Heart right ventricle (tissue), 16 donors: ENCODE measurements at regions not wholly inside any gene's neighbourhood (a gene's known extent, or its start where the extent isn't known, plus 50 kb on each side); places are given as distances from the start of the nearest gene placed in this dataset.

Experiments
- ATAC-seq, 8 donors: fragments of 200-7000 bp; cut with Tn5 transposase; one replicate each; pipeline ENCODE4 v1.9.1; 2020; ENCODE audit warnings: mild to moderate bottlenecking in 8 of 8, moderate library complexity in 8 of 8, moderate number of reproducible peaks in 1 of 8
- DNase-seq, 2 donors: peaks; one replicate each; pipeline ENCODE4 v3.0.0-alpha.2; 2020
- H3K27ac ChIP-seq, 10 donors: fragments of 200-600 bp; sonication (generic) in 2 of 10; one replicate each; pipeline versions ENCODE4 v1.5.0 to v1.8.0; 2020 to 2022; ENCODE audit warnings: mild to moderate bottlenecking in 3 of 10
- H3K27me3 ChIP-seq, 7 donors: fragments of 200-600 bp; one replicate each; pipeline ENCODE4 v1.8.0; 2021 to 2022; ENCODE audit warnings: mild to moderate bottlenecking in 2 of 7
- H3K36me3 ChIP-seq, 9 donors: fragments of 200-600 bp; sonication (generic) in 1 of 9; one replicate each; pipeline versions ENCODE4 v1.5.0 to v1.8.0; 2020 to 2022; ENCODE audit warnings: mild to moderate bottlenecking in 2 of 9
- H3K4me1 ChIP-seq, 9 donors: fragments of 200-600 bp; sonication (generic) in 1 of 9; one replicate each; pipeline versions ENCODE4 v1.5.0 to v1.8.0; 2020 to 2022; ENCODE audit warnings: mild to moderate bottlenecking in 4 of 9
- H3K4me3 ChIP-seq, 10 donors: fragments of 200-600 bp; sonication (generic) in 2 of 10; one replicate each; pipeline versions ENCODE4 v1.5.0 to v1.8.0; 2020 to 2022; ENCODE audit warnings: mild to moderate bottlenecking in 7 of 10, moderate library complexity in 2 of 10
- H3K9me3 ChIP-seq, 11 donors: fragments of 200-600 bp in 10 of 11; sonication (generic) in 2 of 11; one replicate each; pipeline versions ENCODE4 v1.5.0 to v1.8.0; 2013 to 2022; ENCODE audit warnings: mild to moderate bottlenecking in 2 of 11, control low read depth in 1 of 11, moderate library complexity in 1 of 11
- WGBS, 2 donors: extraction: QIAGEN DNeasy Blood & Tissue Kit; methylation state at CpG; one replicate each; pipeline ENCODE4 v1.1.7; 2013; ENCODE audit warnings: inconsistent platforms in 1 of 2; 5-methylcytosine and 5-hydroxymethylcytosine counted together
- intact Hi-C, 10 donors: fragments of 100-400 bp; cut with DNase I; formaldehyde crosslinking; loops; one replicate each; pipeline versions ENCODE4 v1.11.1 to v1.14.2; 2022
- TF ChIP-seq, protein P1 (sequence below), 9 donors: fragments of 200-600 bp; sonication (generic) in 2 of 9; IDR thresholded peaks; one replicate each; pipeline versions ENCODE4 v1.5.0 to v1.8.0; 2021 to 2022; ENCODE audit warnings: antibody characterized with exemption in 9 of 9, mild to moderate bottlenecking in 5 of 9, moderate library complexity in 1 of 9
- donor health status: Arrhythmogenic right ventricular cardiomyopathy.
- donor health status: ischemic (EF 13 %, LVEDD 7.1; RV severe dilation, severe dysfunction).
- donor health status: healthy with polysubstance abuse.
- donor health status: DM: no; HTN: yes; CAD: no.
- donor health status: DM: no; HTN: no; CAD: no.
- donor health status: ischemic (EF 25% LVEDD 6.9; RV normal size, moderate dysfunction).
- donor health status: ischemic (EF 25% LVEDD 5.7; RV mildly dilated, moderate dysfunction).
- donor health status: healthy.
- donor health status: DM: yes; HTN: yes; CAD: no.
- donor health status: Ischemic cardiomyopathy.
- donor health status: ischemic (EF 35%, LVEDD 5.7; RV mildly dilated, moderate dysfunction).
- donor health status: nonischemic (EF 11% LVEDD 7.7; RV severe dilation, severe dysfunction).
- donor health status: DM: yes; HTN: yes; CAD: no.
- donor health status: PGD.
- donor health status: ischemic (EF 29% LVEDD 5.4; RV normal size, mild dysfunction).
- donor health status: nonischemic (EF 23%, LVEDD 6.1; RV moderate dilation, normal function).

DNA sequence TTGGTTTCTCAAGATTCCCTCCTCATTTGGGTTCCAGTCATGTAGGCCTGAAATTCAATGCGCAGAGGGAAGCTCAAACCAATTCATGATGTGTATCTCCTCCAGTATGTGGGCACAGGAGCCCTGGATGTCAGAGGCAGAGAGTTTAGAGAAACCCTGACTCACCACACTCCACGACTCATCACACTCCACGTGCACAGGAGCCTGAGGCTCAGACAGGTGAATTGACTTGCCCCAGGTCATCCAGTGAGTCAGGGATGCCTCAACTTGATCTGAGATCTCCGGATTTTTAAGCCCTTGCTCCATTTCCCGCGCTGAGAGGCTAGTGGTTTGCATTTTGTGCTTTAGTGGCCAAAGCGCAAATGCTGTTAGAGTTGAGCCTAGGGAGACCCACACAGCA is 183.9 kb downstream of the HAPSTR1 start:
- H3K4me1 ChIP-seq = no peaks in the 10 kb centered on the region
- ATAC-seq (no peak), DNase-seq (no peak)
- H3K27ac ChIP-seq = no peak overlapping the region
- H3K9me3 ChIP-seq = no peaks in the 10 kb centered on the region
- H3K4me3 ChIP-seq = no peak overlapping the region
- peaks cover 0 to 12% (median 0%) of the 10 kb centered on the region in 7 donors for H3K27me3 ChIP-seq
- no peaks in the 10 kb centered on the region for H3K36me3 ChIP-seq
- intact Hi-C loops = no loop called here
- TF ChIP-seq, protein P1, sequence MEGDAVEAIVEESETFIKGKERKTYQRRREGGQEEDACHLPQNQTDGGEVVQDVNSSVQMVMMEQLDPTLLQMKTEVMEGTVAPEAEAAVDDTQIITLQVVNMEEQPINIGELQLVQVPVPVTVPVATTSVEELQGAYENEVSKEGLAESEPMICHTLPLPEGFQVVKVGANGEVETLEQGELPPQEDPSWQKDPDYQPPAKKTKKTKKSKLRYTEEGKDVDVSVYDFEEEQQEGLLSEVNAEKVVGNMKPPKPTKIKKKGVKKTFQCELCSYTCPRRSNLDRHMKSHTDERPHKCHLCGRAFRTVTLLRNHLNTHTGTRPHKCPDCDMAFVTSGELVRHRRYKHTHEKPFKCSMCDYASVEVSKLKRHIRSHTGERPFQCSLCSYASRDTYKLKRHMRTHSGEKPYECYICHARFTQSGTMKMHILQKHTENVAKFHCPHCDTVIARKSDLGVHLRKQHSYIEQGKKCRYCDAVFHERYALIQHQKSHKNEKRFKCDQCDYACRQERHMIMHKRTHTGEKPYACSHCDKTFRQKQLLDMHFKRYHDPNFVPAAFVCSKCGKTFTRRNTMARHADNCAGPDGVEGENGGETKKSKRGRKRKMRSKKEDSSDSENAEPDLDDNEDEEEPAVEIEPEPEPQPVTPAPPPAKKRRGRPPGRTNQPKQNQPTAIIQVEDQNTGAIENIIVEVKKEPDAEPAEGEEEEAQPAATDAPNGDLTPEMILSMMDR (IDR thresholded peaks at IDR 0.05) = no peak
- WGBS, 2 donors = 65 to 71% methylated on average over 7 of the region's 7 CpGs

DNA sequence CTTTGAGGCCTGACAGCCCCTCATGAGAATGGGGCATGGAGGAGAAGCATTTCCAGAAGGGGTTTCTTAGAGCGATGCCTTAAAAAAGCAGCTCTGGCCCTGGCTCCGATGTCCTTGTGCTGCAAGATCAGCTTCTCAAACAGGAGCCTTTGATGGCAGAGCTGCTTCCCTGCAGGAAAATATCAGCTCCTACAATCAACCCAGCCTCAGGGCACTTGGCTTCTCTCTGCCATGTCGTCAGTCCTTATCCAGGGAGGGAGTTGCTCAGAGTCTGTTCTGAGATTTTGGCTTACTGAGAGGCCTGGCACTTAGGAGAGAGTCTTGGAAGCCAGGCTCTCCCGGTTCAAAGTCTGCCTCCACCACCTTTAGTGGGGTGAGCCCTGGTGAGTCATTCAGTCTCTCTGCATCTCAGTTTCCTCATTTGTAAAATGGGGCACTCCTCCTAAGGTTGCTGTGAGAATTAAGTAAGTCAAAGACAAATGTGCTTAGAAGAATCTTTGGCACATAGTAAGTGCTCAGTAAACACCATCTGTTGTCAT is 184.4 kb downstream of the HAPSTR1 start:
- TF ChIP-seq, protein P1 (IDR thresholded peaks at IDR 0.05) = no peak
- 63 to 72% methylated on average over 4 of the region's 4 CpGs for WGBS, 2 donors
- H3K4me1 ChIP-seq = no peaks in the 10 kb centered on the region
- intact Hi-C loops = no loop called here
- H3K36me3 ChIP-seq = no peaks in the 10 kb centered on the region
- H3K9me3 ChIP-seq = no peaks in the 10 kb centered on the region
- DNase-seq (no peak), ATAC-seq (no peak)
- H3K27me3 ChIP-seq = peaks cover 0 to 12% (median 0%) of the 10 kb centered on the region in 7 donors
- no peak overlapping the region for H3K4me3 ChIP-seq
- H3K27ac ChIP-seq = no peak overlapping the region

DNA sequence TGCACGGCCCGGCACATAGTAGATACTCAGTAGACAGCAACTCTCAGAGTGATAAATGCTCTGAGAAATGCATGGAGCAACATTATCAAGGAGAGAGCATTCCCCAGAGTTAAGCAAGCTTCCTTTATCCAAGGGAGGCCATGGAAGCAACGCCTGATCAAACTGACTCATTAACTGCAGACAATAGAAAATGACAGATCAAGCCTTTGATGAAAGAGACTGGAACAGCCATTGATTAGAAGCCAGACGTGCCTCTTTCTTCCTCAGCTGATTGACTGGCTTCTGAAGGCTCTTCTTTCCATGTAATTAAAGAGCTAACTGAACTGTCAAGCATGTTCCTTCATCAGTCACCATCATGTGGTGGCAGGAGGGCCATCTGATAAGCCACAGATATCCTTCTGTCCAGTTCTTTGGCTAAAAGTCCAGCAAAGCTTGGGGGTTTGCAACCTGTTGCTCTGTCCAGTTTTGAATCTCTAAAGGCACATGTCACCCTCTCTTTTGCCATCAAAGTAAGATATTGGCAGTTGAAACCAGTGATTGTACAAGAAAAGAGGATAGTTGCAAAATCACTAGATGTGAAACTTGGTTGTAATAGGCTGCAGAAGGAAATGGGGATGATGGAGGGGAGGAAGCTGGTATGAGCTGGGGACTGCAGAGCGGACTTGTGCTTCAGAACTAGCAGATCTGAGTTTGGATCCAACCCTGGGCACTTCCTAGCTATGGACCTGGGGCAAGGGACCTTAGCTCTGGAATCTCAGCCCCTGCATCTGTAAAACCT is 188.0 kb downstream of the HAPSTR1 start:
- Histone ChIP-seq H3K36me3 (no peaks in the 10 kb centered on the region), H3K4me3 (no peak overlapping the region), H3K9me3 (no peaks in the 10 kb centered on the region), H3K27ac (no peak overlapping the region), H3K4me1 (no peaks in the 10 kb centered on the region), H3K27me3 (peaks cover 0 to 12% (median 0%) of the 10 kb centered on the region in 7 donors)
- 53 to 56% methylated on average over 5 of the region's 5 CpGs for WGBS, 2 donors
- TF ChIP-seq, protein P1 (IDR thresholded peaks at IDR 0.05) = no peak
- ATAC-seq (no peak), DNase-seq (no peak)
- intact Hi-C loops = no loop called here

DNA sequence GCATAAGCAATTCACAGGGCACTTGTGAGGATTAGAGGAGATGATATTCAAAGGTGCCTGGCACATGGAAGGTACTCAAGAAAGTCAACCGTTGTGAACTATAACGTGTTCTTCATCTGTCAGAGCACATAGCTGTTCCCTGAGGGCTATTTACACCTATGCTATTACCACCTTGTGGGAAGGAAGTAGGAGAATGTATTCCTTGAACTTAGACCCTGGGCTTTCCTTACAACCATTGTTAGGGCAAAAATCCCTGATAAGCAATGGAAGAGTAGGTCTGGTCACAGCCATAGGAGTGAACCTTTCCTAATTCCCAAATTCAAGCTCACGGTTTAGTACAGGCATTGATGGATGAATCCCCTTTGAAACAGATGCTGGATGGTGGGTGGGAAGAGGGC is 188.6 kb downstream of the HAPSTR1 start:
- TF ChIP-seq, protein P1 (IDR thresholded peaks at IDR 0.05) = no peak
- no peak for ATAC-seq
- H3K9me3 ChIP-seq = no peaks in the 10 kb centered on the region
- 71% methylated on average over 3 of the region's 3 CpGs for WGBS, 2 donors
- H3K36me3 ChIP-seq = no peaks in the 10 kb centered on the region
- peaks cover 0 to 12% (median 0%) of the 10 kb centered on the region in 7 donors for H3K27me3 ChIP-seq
- no peak for DNase-seq
- H3K27ac ChIP-seq = no peak overlapping the region
- intact Hi-C loops = no loop called here
- H3K4me3 ChIP-seq = no peak overlapping the region
- no peaks in the 10 kb centered on the region for H3K4me1 ChIP-seq
